ENCODE measurements at regions not wholly inside any gene's neighbourhood (a gene's known extent, or its start where the extent isn't known, plus 50 kb on each side); places are given as distances from the start of the nearest gene placed in this dataset.

- no peak for DNase-seq
Measured at GRCh38 chr16:18050234-18050633, 286.3 kb downstream of the NPIPA8 start.

DNA sequence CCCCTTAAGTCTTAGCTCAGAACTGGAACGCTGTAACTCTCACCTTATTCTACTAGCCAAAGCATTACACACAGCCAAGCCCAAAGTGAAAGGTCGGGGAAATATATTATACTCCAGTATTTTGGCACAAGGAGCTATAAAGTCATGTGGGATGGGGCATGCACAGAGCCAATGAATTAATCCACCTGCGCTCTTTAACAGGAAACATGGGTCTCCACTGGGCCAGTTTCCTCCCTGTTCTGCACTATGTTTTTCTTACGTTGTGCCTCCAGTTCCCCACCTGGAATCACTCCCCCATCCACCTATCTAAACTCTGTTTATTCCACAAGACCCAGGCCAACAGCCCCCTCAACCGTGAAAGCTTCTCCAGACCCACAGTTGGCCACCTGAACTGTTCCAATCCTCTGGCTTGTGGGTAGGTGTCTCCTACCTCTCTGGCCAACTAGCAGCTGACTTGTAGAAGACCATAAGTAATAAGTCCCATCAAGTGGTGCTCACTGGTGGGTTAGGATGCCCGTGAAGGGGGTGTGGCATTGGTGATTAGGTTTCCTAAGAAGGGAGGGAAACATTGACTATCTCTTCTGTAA is 286.9 kb downstream of the NPIPA8 start:
- DNase-seq: no peak

GRCh38 chr16:18048853-18049546 is 287.5 kb downstream of the NPIPA8 start:
- no peak for DNase-seq

GRCh38 chr16:18047761-18048160 is 288.8 kb downstream of the NPIPA8 start:
- DNase-seq: no peak

GRCh38 chr16:18045356-18045755 is 291.2 kb downstream of the NPIPA8 start:
- no peak for DNase-seq

GRCh38 chr16:18041864-18042834 is 294.4 kb downstream of the NPIPA8 start:
- DNase-seq: no peak

- no peak for DNase-seq
Measured at GRCh38 chr16:18039931-18040330, 296.6 kb downstream of the NPIPA8 start.

DNA sequence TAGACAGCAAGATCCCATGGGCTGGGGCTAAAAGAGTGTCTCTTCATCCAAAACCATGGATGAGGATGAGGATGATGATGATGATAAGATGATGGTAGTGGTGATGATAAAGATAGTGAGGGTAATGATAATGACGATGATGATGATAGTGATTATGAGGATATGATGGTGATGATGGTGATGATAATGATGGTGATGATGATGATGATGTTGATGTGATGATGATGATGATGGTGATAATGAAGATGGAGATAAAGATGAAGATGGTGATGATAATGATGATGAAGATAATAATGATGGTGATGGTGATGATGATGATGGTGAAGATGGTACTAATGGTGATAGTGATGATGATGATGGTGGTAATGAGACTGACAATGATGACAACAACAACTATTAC is 299.5 kb downstream of the NPIPA8 start:
- DNase-seq: no peak

DNA sequence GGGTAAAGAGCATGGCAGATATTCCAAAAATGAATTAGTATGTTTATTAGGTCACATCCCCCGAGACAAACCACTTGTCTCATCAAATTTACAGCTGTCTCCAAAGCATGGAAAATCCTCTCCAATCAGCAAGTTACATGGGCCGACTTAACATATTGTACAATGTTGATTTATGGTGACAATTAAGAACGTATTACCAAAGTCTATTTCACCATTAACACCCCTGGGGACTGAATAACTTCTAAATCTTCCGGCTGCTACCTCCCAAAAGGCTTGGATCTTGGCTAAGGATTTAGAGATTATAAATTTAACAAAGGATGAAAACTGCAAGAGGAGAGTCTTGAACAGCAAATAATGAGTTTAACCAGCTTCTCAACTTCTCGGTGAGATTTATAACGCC is 311.9 kb downstream of the NPIPA8 start:
- DNase-seq: no peak

DNA sequence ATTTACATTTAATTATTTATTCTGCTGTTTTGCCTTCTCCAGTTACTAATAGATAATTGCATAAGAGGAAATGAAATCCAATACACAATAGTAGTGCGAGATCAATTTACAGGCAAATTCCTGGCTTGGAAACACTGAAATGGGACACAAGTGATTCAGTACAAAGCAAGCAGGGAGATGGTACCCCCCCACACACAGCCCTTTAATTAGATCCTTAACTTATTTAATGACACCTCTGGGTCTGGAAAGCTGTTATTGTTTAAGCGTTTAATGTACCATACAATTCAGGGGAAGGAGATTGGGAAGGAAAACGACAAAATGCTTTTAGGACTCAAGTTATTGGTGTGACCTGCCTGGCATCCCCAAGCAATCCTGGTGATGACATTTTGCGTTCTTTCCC is 318.2 kb downstream of the NPIPA8 start:
- no peak for DNase-seq

- DNase-seq: no peak
Measured at GRCh38 chr16:18013863-18014262, 322.7 kb downstream of the NPIPA8 start.

DNA sequence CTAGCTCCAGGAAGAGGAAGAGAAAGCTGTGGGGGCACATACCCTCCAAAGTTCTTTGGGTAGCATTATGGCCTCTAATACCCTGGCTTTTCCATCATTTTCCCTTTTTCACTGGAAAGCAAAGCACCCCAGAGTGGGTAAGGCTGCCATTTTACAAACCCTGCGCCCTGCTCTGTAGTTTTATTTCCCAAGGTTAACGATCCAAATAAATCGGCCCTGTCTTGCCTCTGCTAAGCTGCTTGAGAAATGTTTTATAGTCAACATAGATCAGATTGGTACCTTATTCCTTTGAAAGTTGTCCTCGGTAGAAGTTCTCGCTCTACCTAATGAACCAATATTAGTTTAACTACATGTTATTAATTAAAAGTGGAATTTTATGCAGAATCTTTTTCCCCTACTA is 328.2 kb downstream of the NPIPA8 start:
- no peak for DNase-seq

DNA sequence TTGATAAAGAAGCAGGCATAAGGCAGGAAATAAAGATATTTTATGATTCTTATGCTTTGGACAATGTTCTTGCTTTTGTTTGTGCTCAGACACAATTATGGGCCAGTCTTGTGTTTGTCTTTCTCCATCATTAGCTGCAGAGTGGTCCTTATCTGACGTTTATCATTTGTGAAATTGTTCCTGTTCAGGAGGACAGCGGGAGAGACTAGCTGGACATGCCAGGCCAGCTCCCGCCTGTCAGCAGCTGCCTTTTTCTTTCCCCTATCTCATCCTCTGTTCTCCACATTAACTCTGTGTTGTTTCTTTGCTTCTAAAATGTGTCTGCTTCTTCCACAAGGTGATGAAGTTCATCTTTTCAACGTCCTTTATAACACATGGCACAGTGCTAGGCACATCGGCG is 333.5 kb downstream of the NPIPA8 start:
- no peak for DNase-seq

GRCh38 chr16:17998996-17999395 is 337.5 kb downstream of the NPIPA8 start:
- DNase-seq: no peak

GRCh38 chr16:17998550-17998949 is 338.0 kb downstream of the NPIPA8 start:
- DNase-seq: no peak

GRCh38 chr16:17994027-17994426 is 342.5 kb downstream of the NPIPA8 start:
- DNase-seq: no peak

DNA sequence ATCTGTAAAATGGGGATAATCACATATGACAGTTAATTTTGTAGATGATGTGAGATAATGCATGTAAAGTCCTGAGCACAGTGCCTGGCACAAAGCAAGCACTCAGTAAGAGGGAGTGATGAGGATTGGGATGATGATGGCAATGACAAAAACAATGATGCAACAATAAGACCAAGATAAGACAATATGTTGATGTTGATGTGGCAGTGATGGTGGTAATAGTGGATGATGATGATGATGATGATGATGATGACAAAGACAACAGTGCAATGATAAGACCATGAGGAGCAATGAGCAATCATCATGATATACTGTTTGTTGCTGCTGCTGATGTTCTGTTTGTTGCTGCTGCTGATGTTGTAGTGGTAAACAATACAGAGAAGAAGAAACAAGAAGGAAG is 344.1 kb downstream of the NPIPA8 start:
- no peak for DNase-seq

DNA sequence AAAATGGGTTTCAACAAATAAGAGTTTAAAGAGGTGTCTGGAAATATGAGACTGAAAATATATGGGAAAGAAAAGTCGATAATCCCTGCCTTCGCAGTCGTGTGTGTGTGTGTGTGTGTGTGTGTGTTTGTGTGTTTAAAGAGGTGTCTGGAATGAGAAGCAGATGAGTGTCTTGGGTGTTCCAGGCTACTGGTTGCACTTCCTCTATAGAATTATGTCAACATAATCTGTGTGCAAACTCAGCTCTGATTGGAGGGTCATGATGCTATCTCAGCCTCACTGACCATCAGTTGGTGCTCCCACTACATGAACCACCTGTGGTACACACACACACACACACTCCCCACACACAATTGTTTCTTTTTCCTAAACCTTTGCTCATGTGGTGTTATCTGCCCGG is 347.3 kb downstream of the NPIPA8 start:
- no peak for DNase-seq

- no peak for DNase-seq
Measured at GRCh38 chr16:17988839-17989238, 347.7 kb downstream of the NPIPA8 start.

DNA sequence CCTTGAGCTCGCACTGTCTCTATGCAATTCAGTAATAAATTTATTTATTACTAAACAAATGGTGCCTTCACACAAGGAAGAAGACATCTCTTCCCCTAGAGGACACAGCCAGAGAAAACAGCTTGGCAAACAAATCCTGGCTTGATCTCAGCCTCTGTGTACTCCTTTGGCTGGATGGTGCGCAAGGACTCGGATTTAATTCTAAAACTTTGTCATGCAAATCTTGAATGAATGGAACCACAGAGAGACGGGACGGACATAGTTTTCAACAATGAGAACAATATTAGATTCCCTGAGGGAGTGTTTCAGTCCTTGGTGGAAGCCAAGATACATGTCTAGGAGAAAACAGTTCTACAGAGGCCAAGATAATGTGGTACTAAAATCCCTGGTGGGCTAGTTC is 349.5 kb downstream of the NPIPA8 start:
- no peak for DNase-seq

- DNase-seq: no peak
Measured at GRCh38 chr16:17984810-17985209, 351.7 kb downstream of the NPIPA8 start.

DNA sequence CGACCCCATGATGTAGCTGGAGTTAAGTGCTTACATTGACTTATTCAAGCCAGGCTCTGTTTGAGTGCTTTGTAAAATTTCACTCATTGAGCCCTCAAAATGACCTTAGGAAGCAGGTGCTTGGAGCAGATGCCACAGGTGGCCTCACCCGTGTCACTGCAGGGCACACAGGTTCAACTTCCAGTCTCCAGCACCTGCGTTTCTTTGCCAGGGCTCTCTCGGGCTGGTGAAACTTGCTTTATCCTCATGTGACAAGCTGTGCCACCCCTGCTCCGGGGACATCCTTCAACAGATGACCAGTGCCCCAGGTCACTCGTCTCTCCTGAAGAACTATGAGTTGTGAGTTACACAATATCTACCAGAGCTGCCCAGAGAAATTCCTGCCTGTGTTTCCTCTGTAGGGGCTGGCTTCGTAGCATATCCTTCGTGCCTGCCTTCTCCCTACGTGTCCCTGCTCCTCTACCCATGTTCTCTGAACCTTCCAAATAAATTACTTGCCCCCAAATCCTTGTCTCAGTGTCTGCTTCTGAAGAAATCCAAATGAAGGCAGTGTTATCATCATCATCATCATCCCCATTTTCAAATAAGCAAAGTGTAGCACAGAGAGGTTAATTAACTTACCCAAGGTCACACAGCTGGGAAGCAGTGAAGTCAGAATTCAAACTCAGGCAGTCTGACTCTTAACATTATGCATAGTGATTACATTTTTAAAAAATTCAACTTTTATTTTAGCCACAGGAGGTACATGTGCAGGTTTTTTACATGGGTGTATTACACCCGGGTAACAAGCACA is 352.5 kb downstream of the NPIPA8 start:
- DNase-seq: no peak

GRCh38 chr16:17983114-17983513 is 353.4 kb downstream of the NPIPA8 start:
- DNase-seq: no peak
